ENCODE measurements at regions not wholly inside any gene's neighbourhood (a gene's known extent, or its start where the extent isn't known, plus 50 kb on each side); places are given as distances from the start of the nearest gene placed in this dataset.

DNA sequence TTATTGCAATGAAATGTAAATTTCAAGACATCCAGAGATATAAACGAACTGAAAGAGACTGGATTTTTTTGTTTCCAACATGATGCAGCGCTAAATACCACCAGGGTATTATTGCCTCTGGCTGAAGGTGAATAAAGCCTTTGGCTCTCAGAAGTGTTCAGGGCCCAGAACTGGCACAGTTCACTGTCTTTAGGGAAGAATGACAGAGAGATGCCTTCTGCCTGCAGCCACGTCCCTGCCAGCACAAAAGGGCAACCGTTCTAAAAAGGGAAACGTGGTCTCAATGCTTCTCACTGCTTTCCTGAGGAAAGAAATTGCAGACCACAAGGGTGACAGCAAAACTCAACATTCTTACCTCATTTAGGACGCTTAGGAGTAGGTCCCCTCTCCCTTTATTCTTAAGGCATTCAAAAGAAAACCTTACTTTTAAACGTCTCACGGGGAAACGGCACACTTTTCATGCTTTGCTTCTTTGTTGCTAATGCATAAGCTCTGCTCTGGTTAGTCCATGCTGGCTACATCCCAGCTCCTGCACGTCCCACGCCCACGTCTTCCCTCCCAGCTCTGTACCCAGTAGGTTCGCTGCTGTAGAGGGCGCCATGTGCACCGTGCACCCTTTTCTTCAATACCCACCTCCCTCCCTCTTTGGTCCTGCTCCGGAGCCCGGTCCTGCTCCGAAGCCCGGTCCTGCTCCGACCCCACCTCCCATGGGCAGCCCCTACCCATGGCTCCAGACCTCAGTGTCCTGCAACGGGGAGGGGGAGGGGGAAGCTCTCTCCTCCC, 171.0 kb downstream of the HRH4 start:
- Histone ChIP-seq H3K27me3 (ENCODE audit: low read length) (no peaks in the 10 kb centered on the region), H3K27ac (ENCODE audit: low read depth, low read length) (no peak overlapping the region), H3K9me3 (ENCODE audit: insufficient read depth, low read length) (no peaks in the 10 kb centered on the region), H3K9ac (ENCODE audit: low read length) (no peak overlapping the region), H4K20me1 (ENCODE audit: low read depth, low read length) (no peaks in the 10 kb centered on the region), H3K79me2 (ENCODE audit: insufficient read depth, low read length) (no peaks in the 10 kb centered on the region), H3K4me2 (ENCODE audit: low read depth, low read length, poor library complexity, severe bottlenecking) (no peak overlapping the region), H2AFZ (ENCODE audit: low read depth, low read length, severe bottlenecking) (no peak overlapping the region), H3K9me2 (replicated peaks; ENCODE audit: insufficient read depth, low read length) (no peaks in the 10 kb centered on the region), H3K36me3 (ENCODE audit: low read length) (no peaks in the 10 kb centered on the region), H3K4me3 (ENCODE audit: insufficient read depth, low read length, poor library complexity, severe bottlenecking) (no peak overlapping the region), H3F3A (ENCODE audit: insufficient read depth) (no peaks in the 10 kb centered on the region)
- no peak for TF ChIP-seq EZH2phosphoT487 (conservative IDR thresholded peaks at IDR 0.05; ENCODE audit: low read length)
- TF ChIP-seq, protein P1, sequence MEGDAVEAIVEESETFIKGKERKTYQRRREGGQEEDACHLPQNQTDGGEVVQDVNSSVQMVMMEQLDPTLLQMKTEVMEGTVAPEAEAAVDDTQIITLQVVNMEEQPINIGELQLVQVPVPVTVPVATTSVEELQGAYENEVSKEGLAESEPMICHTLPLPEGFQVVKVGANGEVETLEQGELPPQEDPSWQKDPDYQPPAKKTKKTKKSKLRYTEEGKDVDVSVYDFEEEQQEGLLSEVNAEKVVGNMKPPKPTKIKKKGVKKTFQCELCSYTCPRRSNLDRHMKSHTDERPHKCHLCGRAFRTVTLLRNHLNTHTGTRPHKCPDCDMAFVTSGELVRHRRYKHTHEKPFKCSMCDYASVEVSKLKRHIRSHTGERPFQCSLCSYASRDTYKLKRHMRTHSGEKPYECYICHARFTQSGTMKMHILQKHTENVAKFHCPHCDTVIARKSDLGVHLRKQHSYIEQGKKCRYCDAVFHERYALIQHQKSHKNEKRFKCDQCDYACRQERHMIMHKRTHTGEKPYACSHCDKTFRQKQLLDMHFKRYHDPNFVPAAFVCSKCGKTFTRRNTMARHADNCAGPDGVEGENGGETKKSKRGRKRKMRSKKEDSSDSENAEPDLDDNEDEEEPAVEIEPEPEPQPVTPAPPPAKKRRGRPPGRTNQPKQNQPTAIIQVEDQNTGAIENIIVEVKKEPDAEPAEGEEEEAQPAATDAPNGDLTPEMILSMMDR (IDR thresholded peaks at IDR 0.05; ENCODE audit: insufficient read depth, low read length, poor library complexity, severe bottlenecking) = no peak

DNA sequence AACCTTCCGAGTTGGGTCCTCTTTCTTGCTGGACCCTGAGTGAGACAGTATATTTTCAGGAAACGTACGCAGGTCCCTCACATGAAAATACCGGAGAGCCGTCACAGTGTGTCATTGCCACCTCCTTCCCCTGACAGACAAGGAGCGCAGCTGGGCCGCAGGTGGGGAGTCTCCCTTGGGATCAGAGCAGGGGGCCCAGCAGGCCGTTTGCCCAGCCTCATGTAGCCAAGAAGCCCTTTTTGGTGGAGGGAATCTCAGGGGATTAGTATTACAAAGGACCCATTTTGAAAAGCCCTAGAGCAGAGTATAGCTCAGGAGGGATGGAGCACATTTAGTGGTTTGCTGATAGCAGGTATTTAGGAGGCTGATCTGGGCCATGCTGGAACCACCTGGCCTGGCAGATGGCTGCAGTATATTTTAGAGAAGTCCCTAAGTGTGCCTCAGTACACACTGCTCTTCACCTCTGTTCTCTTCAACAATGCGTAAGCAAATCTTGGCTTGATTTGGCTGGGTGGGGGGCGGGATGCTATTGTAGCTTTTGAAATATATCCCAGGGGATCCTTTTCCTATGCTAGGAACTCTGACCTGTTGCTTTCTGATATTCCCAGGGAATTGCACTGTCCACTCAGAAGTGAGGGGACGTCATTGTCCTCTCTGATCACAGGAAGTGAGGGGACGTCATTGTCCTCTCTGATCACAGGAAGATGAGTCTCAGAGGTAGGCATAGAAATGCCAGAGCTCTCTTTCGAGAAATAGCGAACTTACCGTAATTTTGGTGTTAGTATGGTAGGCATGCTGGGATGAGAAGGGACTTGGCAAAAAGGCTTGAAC, 171.9 kb downstream of the HRH4 start:
- Histone ChIP-seq H3K4me2 (ENCODE audit: low read depth, low read length, poor library complexity, severe bottlenecking) (no peak overlapping the region), H3K9me3 (ENCODE audit: insufficient read depth, low read length) (no peaks in the 10 kb centered on the region), H3K9me2 (replicated peaks; ENCODE audit: insufficient read depth, low read length) (no peaks in the 10 kb centered on the region), H3K36me3 (ENCODE audit: low read length) (no peaks in the 10 kb centered on the region), H3K27ac (ENCODE audit: low read depth, low read length) (no peak overlapping the region), H3K27me3 (ENCODE audit: low read length) (no peaks in the 10 kb centered on the region), H4K20me1 (ENCODE audit: low read depth, low read length) (no peaks in the 10 kb centered on the region), H3F3A (ENCODE audit: insufficient read depth) (no peaks in the 10 kb centered on the region), H3K4me3 (ENCODE audit: insufficient read depth, low read length, poor library complexity, severe bottlenecking) (no peak overlapping the region), H3K79me2 (ENCODE audit: insufficient read depth, low read length) (no peaks in the 10 kb centered on the region), H3K9ac (ENCODE audit: low read length) (no peak overlapping the region), H2AFZ (ENCODE audit: low read depth, low read length, severe bottlenecking) (no peak overlapping the region)
- TF ChIP-seq, protein P1 (IDR thresholded peaks at IDR 0.05; ENCODE audit: insufficient read depth, low read length, poor library complexity, severe bottlenecking) = no peak
- TF ChIP-seq EZH2phosphoT487 (conservative IDR thresholded peaks at IDR 0.05; ENCODE audit: low read length) = no peak

DNA sequence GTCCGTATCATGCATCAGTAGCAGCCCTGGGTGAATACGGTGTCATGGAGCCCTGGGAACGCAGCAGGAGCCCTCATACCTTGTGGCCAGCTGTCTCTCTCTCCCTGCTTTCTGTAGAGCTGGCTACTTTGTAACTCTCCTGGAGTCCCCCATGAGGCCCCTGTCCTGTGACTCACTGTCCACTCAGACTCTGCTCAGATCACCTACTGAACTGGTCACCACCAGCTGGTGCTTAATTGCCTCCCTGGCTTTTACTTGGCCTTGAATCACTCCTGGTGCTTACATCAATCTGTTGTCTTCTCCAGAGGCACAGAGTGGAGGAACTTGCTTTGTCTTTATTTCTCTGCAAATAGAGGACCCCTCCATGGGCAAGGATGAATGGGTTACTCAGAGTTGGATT, 172.7 kb downstream of the HRH4 start:
- H3K4me3 ChIP-seq (ENCODE audit: insufficient read depth, low read length, poor library complexity, severe bottlenecking) = no peak overlapping the region
- no peak overlapping the region for H3K9ac ChIP-seq (ENCODE audit: low read length)
- H3K79me2 ChIP-seq (ENCODE audit: insufficient read depth, low read length) = no peaks in the 10 kb centered on the region
- H3K27ac ChIP-seq (ENCODE audit: low read depth, low read length) = no peak overlapping the region
- H3F3A ChIP-seq (ENCODE audit: insufficient read depth) = no peaks in the 10 kb centered on the region
- no peak overlapping the region for H3K4me2 ChIP-seq (ENCODE audit: low read depth, low read length, poor library complexity, severe bottlenecking)
- H3K27me3 ChIP-seq (ENCODE audit: low read length) = no peaks in the 10 kb centered on the region
- no peak for TF ChIP-seq EZH2phosphoT487 (conservative IDR thresholded peaks at IDR 0.05; ENCODE audit: low read length)
- H3K9me3 ChIP-seq (ENCODE audit: insufficient read depth, low read length) = no peaks in the 10 kb centered on the region
- no peaks in the 10 kb centered on the region for H3K36me3 ChIP-seq (ENCODE audit: low read length)
- no peaks in the 10 kb centered on the region for H4K20me1 ChIP-seq (ENCODE audit: low read depth, low read length)
- no peak overlapping the region for H2AFZ ChIP-seq (ENCODE audit: low read depth, low read length, severe bottlenecking)
- H3K9me2 ChIP-seq (replicated peaks; ENCODE audit: insufficient read depth, low read length) = no peaks in the 10 kb centered on the region

DNA sequence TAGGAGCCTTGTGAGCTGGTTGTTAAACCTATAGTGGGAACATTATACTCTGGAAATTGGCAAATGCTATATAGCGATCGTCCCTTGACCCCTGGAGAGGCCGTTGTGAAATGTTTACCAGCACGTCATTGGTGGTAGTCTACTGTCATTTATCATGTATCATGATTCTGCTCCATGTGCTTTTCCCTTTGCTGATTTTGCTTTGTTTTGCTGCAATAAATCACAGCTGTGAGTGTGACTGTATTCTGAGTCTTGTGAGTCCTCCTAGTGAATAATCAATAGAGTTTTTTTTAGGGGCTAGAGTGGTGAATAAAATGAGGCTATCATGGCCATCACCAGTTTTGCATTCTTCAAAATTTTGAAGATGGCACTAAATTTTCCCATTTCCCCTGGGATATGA, 189.1 kb downstream of the HRH4 start:
- Histone ChIP-seq H3K9me3 (ENCODE audit: insufficient read depth, low read length) (no peaks in the 10 kb centered on the region), H3K79me2 (ENCODE audit: insufficient read depth, low read length) (no peaks in the 10 kb centered on the region), H3K27ac (ENCODE audit: low read depth, low read length) (no peak overlapping the region), H2AFZ (ENCODE audit: low read depth, low read length, severe bottlenecking) (no peak overlapping the region), H3F3A (ENCODE audit: insufficient read depth) (no peaks in the 10 kb centered on the region), H4K20me1 (ENCODE audit: low read depth, low read length) (no peaks in the 10 kb centered on the region), H3K4me3 (ENCODE audit: insufficient read depth, low read length, poor library complexity, severe bottlenecking) (no peak overlapping the region), H3K9me2 (replicated peaks; ENCODE audit: insufficient read depth, low read length) (no peaks in the 10 kb centered on the region), H3K9ac (ENCODE audit: low read length) (no peak overlapping the region), H3K36me3 (ENCODE audit: low read length) (no peaks in the 10 kb centered on the region), H3K27me3 (ENCODE audit: low read length) (no peaks in the 10 kb centered on the region), H3K4me2 (ENCODE audit: low read depth, low read length, poor library complexity, severe bottlenecking) (no peak overlapping the region)
- TF ChIP-seq, protein P1 (IDR thresholded peaks at IDR 0.05; ENCODE audit: insufficient read depth, low read length, poor library complexity, severe bottlenecking) = no peak
- TF ChIP-seq EZH2phosphoT487 (conservative IDR thresholded peaks at IDR 0.05; ENCODE audit: low read length) = no peak
